Transverse colon (tissue), 4 donors: ENCODE measurements at regions not wholly inside any gene's neighbourhood (a gene's known extent, or its start where the extent isn't known, plus 50 kb on each side); places are given as distances from the start of the nearest gene placed in this dataset.
A peak's percentile ranks its signal among the peaks of the same experiment; 100 is the strongest.

Experiments used
- DNase-seq: peaks from one replicate; pipeline ENCODE4 v3.0.0-alpha.2; 2019
- H3K27ac ChIP-seq, 4 donors: fragments of 200-600 bp; sonication (generic); 2 replicates each; pipeline ENCODE4 v1.5.1; 2016 to 2018; ENCODE audit warnings: inconsistent platforms in 4 of 4
- H3K27me3 ChIP-seq: fragments of 200-600 bp; sonication (generic); 2 replicates; pipeline ENCODE4 v1.5.1; 2017; ENCODE audit warnings: inconsistent platforms
- H3K36me3 ChIP-seq, 4 donors: fragments of 200-600 bp; sonication (generic); 2 replicates each; pipeline ENCODE4 v1.5.1; 2017 to 2019; ENCODE audit warnings: inconsistent platforms in 4 of 4
- H3K4me1 ChIP-seq, 4 donors: fragments of 200-600 bp; sonication (generic); 2 replicates each; pipeline ENCODE4 v1.5.1; 2017 to 2020; ENCODE audit warnings: inconsistent platforms in 4 of 4
- H3K4me3 ChIP-seq, 4 donors: fragments of 200-600 bp; sonication (generic); 1 replicate in 1 of 4; 2 replicates in 3 of 4; pipeline versions ENCODE4 v1.5.1 to v1.6.1; 2017 to 2019; ENCODE audit warnings: inconsistent platforms in 4 of 4
- H3K9me3 ChIP-seq, 2 donors: fragments of 200-600 bp; sonication (generic); 2 replicates each; pipeline ENCODE4 v1.5.1; 2017 to 2019; ENCODE audit warnings: inconsistent platforms in 2 of 2
- EP300 ChIP-seq: sonication (generic); formaldehyde crosslinking; IDR thresholded peaks from one replicate; pipeline ENCODE4 v1.6.1; 2017; ENCODE audit warnings: antibody characterized with exemption, low read depth
- POLR2A ChIP-seq: fragments of 450-650 bp; IDR thresholded peaks from one replicate; pipeline ENCODE4 v1.6.1; 2016; ENCODE audit warnings: antibody characterized with exemption, mild to moderate bottlenecking, moderate library complexity
- POLR2AphosphoS5 ChIP-seq, 3 donors: sonication (generic); formaldehyde crosslinking; IDR thresholded peaks; one replicate each; pipeline ENCODE4 v1.6.1; 2016; ENCODE audit warnings: antibody characterized with exemption in 3 of 3
- WGBS, 2 donors: methylation state at CpG; one replicate each; pipeline ENCODE4 v1.1.5; 2018; ENCODE audit warnings: low coverage in 1 of 2; 5-methylcytosine and 5-hydroxymethylcytosine counted together
- in situ Hi-C, 4 donors: fragments of 200-750 bp; cut with MboI; loops; one replicate each; pipeline versions ENCODE4 v1.15.0 to v1.15.1; 2017; ENCODE audit warnings: low sequenced_read_pairs in 3 of 4, low pct_ligation_motif_present in 1 of 4, low pct_unique_long_range_greater_than_20kb in 1 of 4
- intact Hi-C: fragments of 100-400 bp; cut with DNase I; formaldehyde crosslinking; loops from one replicate; pipeline ENCODE4 v1.15.1; 2023; ENCODE audit warnings: low total_unique reads
- TF ChIP-seq, protein P1 (sequence below), 5 experiments: fragments of 200-600 bp in 3 of 5; fragments of 450-650 bp in 2 of 5; sonication (generic) in 3 of 5; IDR thresholded peaks; 1 replicate in 2 of 5; 2 replicates in 3 of 5; pipeline ENCODE4 v1.5.1; 2016 to 2017; ENCODE audit warnings: antibody characterized with exemption in 5 of 5, inconsistent platforms in 3 of 5, mild to moderate bottlenecking in 2 of 5, moderate library complexity in 1 of 5

DNA sequence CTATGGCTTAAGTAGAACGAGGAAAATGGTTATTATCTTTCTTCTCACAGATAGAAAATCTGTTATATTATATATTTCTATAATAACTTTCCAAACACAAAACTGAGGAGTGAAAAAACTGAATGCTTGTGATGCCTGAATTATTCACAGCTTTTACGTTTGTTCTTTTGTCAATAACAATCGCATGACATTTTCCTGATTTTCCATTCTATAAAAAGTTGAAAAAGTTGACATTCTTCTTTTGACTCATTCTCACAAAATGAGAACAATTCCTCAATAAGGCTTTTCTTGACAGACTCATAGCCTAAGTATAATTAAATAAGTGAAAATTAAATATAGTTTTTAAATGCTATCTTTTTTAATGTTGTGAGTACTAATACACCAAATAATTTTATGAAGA, 288.8 kb upstream of the TGFBR2 start:
- H3K27me3 ChIP-seq, result no peaks in the 10 kb centered on the region
- intact Hi-C loops (no loop called here), in situ Hi-C loops (no loop called here)
- no peak for DNase-seq
- peaks cover 0 to 8% (median 0%) of the 10 kb centered on the region in 4 donors for H3K4me1 ChIP-seq
- no peaks in the 10 kb centered on the region for H3K36me3 ChIP-seq
- 90 to 92% methylated on average over 3 of the region's 3 CpGs for WGBS, 2 donors
- no peaks in the 10 kb centered on the region for H3K9me3 ChIP-seq
- TF ChIP-seq POLR2AphosphoS5 (IDR thresholded peaks at IDR 0.05) (no peak), EP300 (no peak), POLR2A (no peak)
- TF ChIP-seq, protein P1, sequence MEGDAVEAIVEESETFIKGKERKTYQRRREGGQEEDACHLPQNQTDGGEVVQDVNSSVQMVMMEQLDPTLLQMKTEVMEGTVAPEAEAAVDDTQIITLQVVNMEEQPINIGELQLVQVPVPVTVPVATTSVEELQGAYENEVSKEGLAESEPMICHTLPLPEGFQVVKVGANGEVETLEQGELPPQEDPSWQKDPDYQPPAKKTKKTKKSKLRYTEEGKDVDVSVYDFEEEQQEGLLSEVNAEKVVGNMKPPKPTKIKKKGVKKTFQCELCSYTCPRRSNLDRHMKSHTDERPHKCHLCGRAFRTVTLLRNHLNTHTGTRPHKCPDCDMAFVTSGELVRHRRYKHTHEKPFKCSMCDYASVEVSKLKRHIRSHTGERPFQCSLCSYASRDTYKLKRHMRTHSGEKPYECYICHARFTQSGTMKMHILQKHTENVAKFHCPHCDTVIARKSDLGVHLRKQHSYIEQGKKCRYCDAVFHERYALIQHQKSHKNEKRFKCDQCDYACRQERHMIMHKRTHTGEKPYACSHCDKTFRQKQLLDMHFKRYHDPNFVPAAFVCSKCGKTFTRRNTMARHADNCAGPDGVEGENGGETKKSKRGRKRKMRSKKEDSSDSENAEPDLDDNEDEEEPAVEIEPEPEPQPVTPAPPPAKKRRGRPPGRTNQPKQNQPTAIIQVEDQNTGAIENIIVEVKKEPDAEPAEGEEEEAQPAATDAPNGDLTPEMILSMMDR (IDR thresholded peaks at IDR 0.05), result no peak
- no peak overlapping the region for H3K4me3 ChIP-seq
- no peak overlapping the region for H3K27ac ChIP-seq

- no peaks in the 10 kb centered on the region for H3K9me3 ChIP-seq
- intact Hi-C loops, result no loop called here
These were observed 288.3 kb upstream of the TGFBR2 start for GRCh38 chr3:30318110-30318509.

DNA sequence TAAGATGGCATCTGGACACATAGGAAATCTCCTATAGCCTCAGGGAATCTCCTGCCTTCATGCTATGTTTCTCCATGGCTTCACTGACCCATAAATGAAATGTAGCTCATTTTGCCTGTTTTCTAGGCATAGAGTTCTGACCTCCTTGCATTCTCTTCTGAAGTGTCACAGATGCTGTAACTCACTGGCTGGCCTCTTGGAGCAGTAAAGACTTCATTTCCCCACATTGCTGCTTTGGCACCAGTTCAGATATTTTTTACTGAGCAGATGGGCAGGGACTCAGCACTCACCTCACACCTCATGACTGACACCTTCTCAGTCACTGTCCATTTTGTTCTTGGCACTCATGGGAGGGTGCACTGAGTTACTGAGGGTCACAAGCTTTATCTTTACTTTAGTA, 286.7 kb upstream of the TGFBR2 start:
- H3K36me3 ChIP-seq, result no peaks in the 10 kb centered on the region
- peaks cover 0 to 15% (median 0%) of the 10 kb centered on the region in 4 donors for H3K4me1 ChIP-seq
- in situ Hi-C loops, result no loop called here
- no peak overlapping the region for H3K4me3 ChIP-seq
- DNase-seq, result peak; percentile 30
- TF ChIP-seq POLR2A, result no peak
- no peak for TF ChIP-seq EP300
- TF ChIP-seq, protein P1 (IDR thresholded peaks at IDR 0.05), result peak; percentile 32 to 70 (median 39)
- no peak for TF ChIP-seq POLR2AphosphoS5 (IDR thresholded peaks at IDR 0.05)
- intact Hi-C loops, result no loop called here
- no peak overlapping the region for H3K27ac ChIP-seq
- no peaks in the 10 kb centered on the region for H3K27me3 ChIP-seq
- H3K9me3 ChIP-seq, result no peaks in the 10 kb centered on the region

More at GRCh38 chr3:30318110-30318509, 288.3 kb upstream of the TGFBR2 start:
- in situ Hi-C loops, result no loop called here
- no peaks in the 10 kb centered on the region for H3K27me3 ChIP-seq
- no peak overlapping the region for H3K4me3 ChIP-seq
- 94 to 96% methylated on average over 3 of the region's 3 CpGs for WGBS, 2 donors
- DNase-seq, result no peak
- peaks cover 0 to 8% (median 0%) of the 10 kb centered on the region in 4 donors for H3K4me1 ChIP-seq
- TF ChIP-seq POLR2A (no peak), POLR2AphosphoS5 (IDR thresholded peaks at IDR 0.05) (no peak), EP300 (no peak)
- TF ChIP-seq, protein P1 (IDR thresholded peaks at IDR 0.05), result no peak
- H3K27ac ChIP-seq, result no peak overlapping the region
- no peaks in the 10 kb centered on the region for H3K36me3 ChIP-seq

- intact Hi-C loops, result no loop called here
- in situ Hi-C loops, result no loop called here
- Histone ChIP-seq H3K4me1 (peaks cover 0 to 21% (median 3%) of the 10 kb centered on the region in 4 donors), H3K27ac (no peak overlapping the region), H3K27me3 (no peaks in the 10 kb centered on the region), H3K4me3 (no peak overlapping the region), H3K9me3 (no peaks in the 10 kb centered on the region), H3K36me3 (no peaks in the 10 kb centered on the region)
- 86 to 95% methylated on average over 1 of the region's 1 CpG for WGBS, 2 donors
- TF ChIP-seq POLR2AphosphoS5 (IDR thresholded peaks at IDR 0.05) (no peak), EP300 (no peak), POLR2A (no peak)
- TF ChIP-seq, protein P1 (IDR thresholded peaks at IDR 0.05), result no peak
- DNase-seq, result no peak
These were observed 286.0 kb upstream of the TGFBR2 start for GRCh38 chr3:30320392-30320791.
